Erythroblast (primary cell): ENCODE measurements at regions not wholly inside any gene's neighbourhood (a gene's known extent, or its start where the extent isn't known, plus 50 kb on each side); places are given as distances from the start of the nearest gene placed in this dataset.

Source experiments
- GATA1 ChIP-seq: IDR thresholded peaks from 2 replicates; pipeline ENCODE4 v1.6.1; 2011; ENCODE audit warnings: low read depth, mild to moderate bottlenecking, control low read depth, low read length, moderate library complexity
- POLR2A ChIP-seq: IDR thresholded peaks from 2 replicates; pipeline ENCODE4 v1.6.1; 2011; ENCODE audit warnings: mild to moderate bottlenecking, low read length

DNA sequence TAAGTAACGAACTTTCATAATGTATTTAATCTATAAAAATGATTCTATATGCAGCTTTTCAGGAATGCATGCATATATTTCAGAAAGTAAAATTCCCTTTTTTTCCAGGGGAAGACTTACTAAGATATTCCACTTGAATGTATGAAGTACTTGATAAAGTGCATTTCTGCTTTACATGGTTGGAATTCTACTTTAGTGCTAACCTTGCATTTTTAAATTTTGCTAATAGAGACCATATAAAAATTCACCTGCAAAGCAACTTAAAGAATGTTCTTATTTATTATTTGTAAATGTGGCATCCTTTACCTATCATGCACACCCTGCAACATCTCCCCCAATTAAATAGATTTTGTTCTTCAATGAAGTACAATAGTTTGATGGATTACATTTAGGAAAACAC, 392.8 kb downstream of the KCNJ2 start:
- TF ChIP-seq POLR2A (no peak), GATA1 (no peak)
